Motor neuron (in vitro differentiated cells): ENCODE measurements at regions not wholly inside any gene's neighbourhood (a gene's known extent, or its start where the extent isn't known, plus 50 kb on each side); places are given as distances from the start of the nearest gene placed in this dataset.
"Not testable (repeated sequence)": the region's sequence is repeated elsewhere in the genome, so short reads cannot be mapped to it uniquely, and the experiment has no call there.

Experiments
- ATAC-seq, 8 experiments: fragments of 200-7000 bp; cut with Tn5 transposase; replicated peaks in 6 of 8; 2 replicates each; pipeline ENCODE4 v1.8.0; 2021; ENCODE audit warnings: mild to moderate bottlenecking in 8 of 8, moderate library complexity in 8 of 8
- H3K27ac ChIP-seq, 2 donors: fragments of 250-450 bp; sonication (Bioruptor Pico); 2 replicates each; pipeline ENCODE4 v1.9.0; 2021; ENCODE audit warnings: antibody characterized with exemption in 2 of 2, mild to moderate bottlenecking in 2 of 2, moderate library complexity in 1 of 2
- H3K4me1 ChIP-seq, 2 donors: fragments of 250-450 bp; sonication (Bioruptor Pico); replicated peaks in 1 of 2; 2 replicates each; pipeline ENCODE4 v1.6.1; 2021; ENCODE audit warnings: antibody characterized with exemption in 2 of 2, mild to moderate bottlenecking in 2 of 2, moderate library complexity in 1 of 2
- H3K4me3 ChIP-seq, 5 donors: fragments of 250-450 bp; sonication (Bioruptor Pico); 2 replicates each; pipeline ENCODE4 v1.9.0; 2021; ENCODE audit warnings: antibody characterized with exemption in 5 of 5, mild to moderate bottlenecking in 5 of 5, moderate library complexity in 4 of 5
- WGBS, 10 experiments: fragments of 450-650 bp; shearing (Covaris generic); methylation state at CpG; one replicate each; pipeline ENCODE4 v1.0.0; 2022; 5-methylcytosine and 5-hydroxymethylcytosine counted together
- in situ Hi-C, 9 experiments: fragments of 400-800 bp; cut with MboI; loops; one replicate each; pipeline ENCODE4 v1.15.0; 2021; ENCODE audit warnings: low sequenced_read_pairs in 9 of 9, low pct_unique_long_range_greater_than_20kb in 2 of 9; ENCODE audit not compliant: unreplicated experiment in 9 of 9

- Histone ChIP-seq H3K27ac (no peak overlapping the region), H3K4me3 (no peak overlapping the region), H3K4me1 (no peaks in the 10 kb centered on the region)
- ATAC-seq, result no peak
- 0 to 100% (median 76%) methylated on average over 1 to 5 of the region's 5 CpGs; no CpG with 5 or more reads in 2 of the 10 experiments for WGBS, 10 experiments
- in situ Hi-C loops, result no loop called here
Measured at GRCh38 chr6:67133973-67134372, 1426.9 kb upstream of the EYS start.

GRCh38 chr6:67131827-67132226, 1424.8 kb upstream of the EYS start:
- no peak for ATAC-seq
- in situ Hi-C loops, result no loop called here

GRCh38 chr6:67129780-67130179, 1422.8 kb upstream of the EYS start:
- Histone ChIP-seq H3K4me1 (peaks cover 0 to 7% of the 10 kb centered on the region in 2 donors), H3K4me3 (no peak overlapping the region), H3K27ac (no peak overlapping the region)
- in situ Hi-C loops, result no loop called here
- no peak for ATAC-seq
- WGBS, 10 experiments, result 0 to 90% (median 25%) methylated on average over 1 to 4 of the region's 4 CpGs

More at GRCh38 chr6:67131827-67132226, 1424.8 kb upstream of the EYS start:
- Histone ChIP-seq H3K4me1 (peaks cover 0 to 7% of the 10 kb centered on the region in 2 donors), H3K27ac (no peak overlapping the region), H3K4me3 (no peak overlapping the region)
- 0 to 100% (median 35%) methylated on average over 1 to 2 of the region's 2 CpGs; no CpG with 5 or more reads in 3 of the 10 experiments for WGBS, 10 experiments

GRCh38 chr6:67127041-67127440, 1420.0 kb upstream of the EYS start:
- H3K4me1 ChIP-seq, result peaks cover 0 to 7% of the 10 kb centered on the region in 2 donors
- ATAC-seq, result peak in 3 of 8 experiments; percentile 28 to 79 (median 57)
- no peak overlapping the region for H3K4me3 ChIP-seq
- no peak overlapping the region for H3K27ac ChIP-seq
- in situ Hi-C loops, result no loop called here
- WGBS, 10 experiments, result 0 to 87% (median 38%) methylated on average over 1 of the region's 1 CpG; no CpG with 5 or more reads in 2 of the 10 experiments

- Histone ChIP-seq H3K4me1 (no peaks in the 10 kb centered on the region), H3K27ac (no peak overlapping the region), H3K4me3 (no peak overlapping the region)
- 8 to 97% (median 61%) methylated on average over 2 to 3 of the region's 3 CpGs; no CpG with 5 or more reads in 2 of the 10 experiments for WGBS, 10 experiments
- in situ Hi-C loops, result no loop called here
- ATAC-seq, result no peak
Measured at GRCh38 chr6:67121115-67121514, 1414.1 kb upstream of the EYS start.

- in situ Hi-C loops, result no loop called here
- Histone ChIP-seq H3K4me1 (no peaks in the 10 kb centered on the region), H3K27ac (no peak overlapping the region), H3K4me3 (no peak overlapping the region)
- ATAC-seq, result no peak
- WGBS, 10 experiments, result 0 to 62% (median 33%) methylated on average over 1 to 5 of the region's 5 CpGs; no CpG with 5 or more reads in 1 of the 10 experiments
Measured at GRCh38 chr6:67112120-67112519, 1405.1 kb upstream of the EYS start.

GRCh38 chr6:67102743-67103142, 1395.7 kb upstream of the EYS start:
- Histone ChIP-seq H3K27ac (no peak overlapping the region), H3K4me1 (no peaks in the 10 kb centered on the region), H3K4me3 (no peak overlapping the region)
- ATAC-seq, result no peak
- in situ Hi-C loops, result no loop called here
- 0 to 83% (median 46%) methylated on average over 1 of the region's 1 CpG; no CpG with 5 or more reads in 1 of the 10 experiments for WGBS, 10 experiments

- ATAC-seq, H3K27ac ChIP-seq, in situ Hi-C loops, H3K4me3 ChIP-seq, H3K4me1 ChIP-seq: not testable (repeated sequence)
- WGBS, 10 experiments, result 10 to 100% (median 100%) methylated on average over 1 to 4 of the region's 11 CpGs; no CpG with 5 or more reads in 3 of the 10 experiments
Measured at GRCh38 chr6:67095618-67096226, 1388.7 kb upstream of the EYS start.

GRCh38 chr6:67094431-67094946, 1387.5 kb upstream of the EYS start:
- Histone ChIP-seq H3K4me3 (no peak overlapping the region), H3K4me1 (no peaks in the 10 kb centered on the region), H3K27ac (no peak overlapping the region)
- ATAC-seq, result no peak
- WGBS, 10 experiments, result 4 to 91% (median 53%) methylated on average over 1 to 3 of the region's 3 CpGs
- in situ Hi-C loops, result no loop called here

- WGBS, 10 experiments, result 0 to 73% (median 47%) methylated on average over 1 to 3 of the region's 3 CpGs
- ATAC-seq, result no peak
- Histone ChIP-seq H3K4me3 (no peak overlapping the region), H3K4me1 (no peaks in the 10 kb centered on the region), H3K27ac (no peak overlapping the region)
- in situ Hi-C loops, result no loop called here
Measured at GRCh38 chr6:67073938-67074337, 1366.9 kb upstream of the EYS start.

GRCh38 chr6:67068781-67069180, 1361.8 kb upstream of the EYS start:
- 36 to 100% (median 98%) methylated on average over 2 of the region's 2 CpGs; no CpG with 5 or more reads in 4 of the 10 experiments for WGBS, 10 experiments
- H3K4me3 ChIP-seq, result no peak overlapping the region

GRCh38 chr6:67064323-67064722, 1357.3 kb upstream of the EYS start:
- no peak for ATAC-seq
- H3K27ac ChIP-seq, result no peak overlapping the region
- in situ Hi-C loops, result no loop called here
- no peak overlapping the region for H3K4me3 ChIP-seq
- H3K4me1 ChIP-seq, result no peaks in the 10 kb centered on the region
- 0 to 100% (median 82%) methylated on average over 1 of the region's 1 CpG; no CpG with 5 or more reads in 1 of the 10 experiments for WGBS, 10 experiments

More at GRCh38 chr6:67068781-67069180, 1361.8 kb upstream of the EYS start:
- Histone ChIP-seq H3K27ac (no peak overlapping the region), H3K4me1 (no peaks in the 10 kb centered on the region)
- in situ Hi-C loops, result no loop called here
- ATAC-seq, result no peak

GRCh38 chr6:67047996-67048395, 1341.0 kb upstream of the EYS start:
- Histone ChIP-seq H3K4me1 (no peaks in the 10 kb centered on the region), H3K27ac (no peak overlapping the region), H3K4me3 (no peak overlapping the region)
- no peak for ATAC-seq
- in situ Hi-C loops, result no loop called here
- WGBS, 10 experiments, result 0 to 80% (median 33%) methylated on average over 1 of the region's 1 CpG; no CpG with 5 or more reads in 2 of the 10 experiments

- Histone ChIP-seq H3K4me3 (no peak overlapping the region), H3K27ac (no peak overlapping the region), H3K4me1 (no peaks in the 10 kb centered on the region)
- in situ Hi-C loops, result no loop called here
- ATAC-seq, result no peak
- WGBS, 10 experiments, result 0 to 100% (median 43%) methylated on average over 1 to 3 of the region's 3 CpGs
Measured at GRCh38 chr6:67045076-67045475, 1338.0 kb upstream of the EYS start.
